Stimulated activated CD4-positive, alpha-beta T cell treated with anti-CD3 and anti-CD28 coated beads, TNF-alpha, amount 100 ng/mL, for 4 hours (primary cell): ENCODE measurements at regions not wholly inside any gene's neighbourhood (a gene's known extent, or its start where the extent isn't known, plus 50 kb on each side); places are given as distances from the start of the nearest gene placed in this dataset.
"Not testable (repeated sequence)": the region's sequence is repeated elsewhere in the genome, so short reads cannot be mapped to it uniquely, and the experiment has no call there.

ENCODE experiments used
- DNase-seq, 3 experiments: peaks; one replicate each; pipeline ENCODE4 v3.0.0-alpha.2; 2020; ENCODE audit warnings: low read depth in 3 of 3

DNA sequence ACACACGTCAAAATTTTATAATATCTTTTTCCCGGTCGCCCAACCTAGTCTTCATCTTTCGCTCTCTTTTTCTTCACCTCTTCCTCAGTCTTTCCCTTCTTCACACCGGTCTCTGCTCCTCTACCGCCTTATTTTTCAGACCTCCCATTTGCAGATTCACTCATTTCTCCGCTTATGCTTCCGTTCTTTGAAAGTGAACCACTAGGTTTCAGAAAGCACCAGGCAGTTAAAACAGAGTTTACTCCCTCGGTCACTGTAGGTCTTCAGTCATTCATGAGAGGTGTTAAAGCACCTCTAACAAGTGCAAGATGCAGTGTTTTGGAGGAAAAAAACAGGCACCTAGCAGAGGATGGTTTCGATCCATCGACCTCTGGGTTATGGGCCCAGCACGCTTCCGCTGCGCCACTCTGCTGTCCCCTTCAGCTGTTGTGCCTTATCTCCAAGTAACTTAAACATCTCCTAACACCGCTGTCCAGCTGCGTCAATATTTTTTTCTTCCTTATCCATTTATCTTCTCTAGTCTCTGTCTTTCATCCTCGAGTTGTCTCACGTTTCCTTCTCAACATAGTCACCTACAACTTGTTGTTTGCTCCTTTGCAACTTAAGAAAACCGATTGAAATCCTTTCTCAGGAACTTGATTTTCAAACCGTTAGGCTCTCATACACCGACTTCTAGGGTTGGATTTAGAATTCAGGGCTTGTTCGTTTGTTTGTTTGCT, 119.7 kb upstream of the ZNF184 start:
- peak in 1 of 3 experiments; percentile 3 for DNase-seq

DNA sequence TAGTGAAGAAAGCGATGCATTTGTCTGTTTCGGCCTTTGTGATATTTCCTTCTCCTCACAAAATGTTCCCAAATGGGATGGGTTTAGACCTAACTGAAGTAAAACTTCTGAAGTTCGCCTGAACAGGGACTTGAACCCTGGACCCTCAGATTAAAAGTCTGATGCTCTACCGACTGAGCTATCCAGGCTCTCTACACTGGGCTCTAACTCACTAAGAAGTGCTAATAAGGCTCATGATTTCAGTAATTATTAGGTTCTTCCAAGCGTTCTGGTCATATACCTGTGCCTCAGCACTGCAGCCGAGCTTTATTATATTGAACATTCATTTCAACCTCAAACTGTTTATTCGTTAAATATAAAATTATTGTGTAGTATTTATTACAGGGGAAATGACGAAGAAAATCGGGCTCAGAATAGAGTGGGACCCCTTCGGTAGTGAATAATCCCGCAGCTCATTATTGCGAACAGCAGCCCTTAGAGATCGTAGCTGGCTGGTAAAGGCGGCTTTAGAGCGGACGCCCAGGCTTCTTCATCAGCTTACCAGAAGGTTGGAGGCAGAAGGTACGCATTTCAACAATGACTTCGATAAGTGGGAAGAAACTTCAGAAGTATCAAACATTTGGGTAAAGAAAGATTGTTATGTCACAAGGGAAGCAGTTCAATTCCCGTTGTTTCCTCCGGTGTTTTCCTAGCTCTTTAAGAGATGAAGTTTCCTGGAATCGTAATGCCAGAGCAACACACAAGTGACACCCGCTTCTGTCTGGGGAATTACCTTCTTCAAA, 119.0 kb upstream of the ZNF184 start:
- no peak for DNase-seq

DNA sequence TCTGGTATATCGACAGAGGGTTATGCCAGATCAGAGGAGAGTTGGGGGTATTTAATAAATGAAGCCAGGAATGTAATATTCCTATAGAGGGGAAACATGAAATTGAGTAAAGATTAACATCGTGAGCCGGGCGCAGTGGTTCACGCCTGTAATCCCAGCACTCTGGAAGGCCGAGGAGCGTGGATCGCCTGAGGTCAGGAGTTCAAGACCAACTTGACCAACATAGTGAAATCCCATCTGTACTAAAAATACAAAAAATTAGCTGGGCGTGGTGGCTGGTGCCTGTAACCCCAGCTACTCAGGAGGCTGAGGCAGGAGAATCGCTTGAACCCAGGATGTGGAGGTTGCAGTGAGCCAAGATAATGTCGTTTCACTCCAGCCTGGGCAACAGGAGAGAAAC, 112.4 kb upstream of the ZNF184 start:
- DNase-seq: not testable (repeated sequence)

DNA sequence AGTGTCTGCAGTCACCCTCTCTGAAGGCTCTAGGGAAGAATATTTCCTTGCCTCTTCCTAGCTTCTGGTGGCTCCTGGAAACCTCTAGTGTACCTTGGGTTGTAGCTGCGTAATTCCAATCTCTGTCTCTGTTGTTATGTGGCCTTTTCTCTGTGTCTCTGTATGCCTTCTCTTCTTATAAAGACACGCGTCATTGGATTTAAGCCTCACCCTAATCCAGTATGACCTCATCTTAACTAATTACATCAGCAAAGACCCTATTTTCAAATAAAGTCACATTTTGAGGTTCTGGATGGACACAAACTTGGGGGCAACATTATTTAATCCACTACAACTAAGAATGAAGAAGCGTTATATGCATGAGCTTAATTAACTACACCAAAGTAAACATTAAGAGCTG, 111.4 kb upstream of the ZNF184 start:
- no peak for DNase-seq

DNA sequence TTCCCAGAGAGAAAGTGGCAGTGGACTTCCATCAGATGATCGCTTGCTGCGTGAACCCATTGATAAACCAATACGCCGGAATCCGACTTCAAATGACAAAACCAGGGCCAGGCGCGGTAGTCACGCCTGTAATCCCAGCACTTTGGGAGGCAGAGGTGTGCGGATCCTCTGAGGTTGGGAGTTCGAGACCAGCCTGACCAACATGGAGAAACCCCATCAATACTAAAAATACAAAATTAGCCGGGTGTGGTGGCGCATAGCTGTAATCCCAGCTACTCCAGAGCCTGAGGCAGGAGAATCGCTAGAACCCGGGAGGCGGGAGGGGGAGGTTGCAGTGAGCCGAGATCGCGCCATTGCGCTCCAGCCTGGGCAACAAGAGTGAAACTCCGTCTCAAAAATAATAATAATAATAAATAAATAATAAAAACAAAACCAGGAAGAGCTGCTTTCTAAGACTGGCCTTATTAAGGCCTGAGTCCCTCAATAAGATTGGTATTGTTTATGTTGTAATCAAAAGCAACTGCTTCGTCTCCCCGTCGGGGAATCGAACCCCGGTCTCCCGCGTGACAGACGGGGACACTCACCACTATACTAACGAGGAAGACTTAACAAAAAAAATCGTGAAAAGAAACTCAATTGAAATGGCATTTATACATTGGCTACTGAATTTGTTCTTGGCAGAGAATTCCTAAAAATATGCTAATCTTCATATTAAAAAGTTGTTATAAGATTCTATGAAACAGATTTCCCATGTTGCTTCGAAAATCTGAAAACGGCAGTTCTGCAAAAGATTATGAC, 110.2 kb upstream of the ZNF184 start:
- no peak for DNase-seq

DNA sequence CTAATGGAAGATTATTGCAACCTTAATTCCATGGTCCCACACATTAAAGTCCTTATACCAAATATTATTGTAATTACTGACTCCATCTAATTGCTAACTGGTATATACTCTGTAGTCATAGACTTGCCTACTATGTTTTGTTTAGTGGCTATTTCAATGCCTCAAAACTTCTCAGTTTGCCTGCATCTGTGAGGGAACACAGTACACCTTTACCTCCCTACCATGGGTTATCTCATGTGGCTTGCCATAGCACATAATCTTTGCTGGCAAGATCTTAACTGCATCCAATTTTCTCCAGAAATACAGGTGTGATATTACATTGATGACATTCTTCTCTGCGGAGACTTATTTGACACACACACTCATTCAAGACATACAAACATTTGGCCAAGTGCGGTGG, 107.1 kb upstream of the ZNF184 start:
- no peak for DNase-seq

DNA sequence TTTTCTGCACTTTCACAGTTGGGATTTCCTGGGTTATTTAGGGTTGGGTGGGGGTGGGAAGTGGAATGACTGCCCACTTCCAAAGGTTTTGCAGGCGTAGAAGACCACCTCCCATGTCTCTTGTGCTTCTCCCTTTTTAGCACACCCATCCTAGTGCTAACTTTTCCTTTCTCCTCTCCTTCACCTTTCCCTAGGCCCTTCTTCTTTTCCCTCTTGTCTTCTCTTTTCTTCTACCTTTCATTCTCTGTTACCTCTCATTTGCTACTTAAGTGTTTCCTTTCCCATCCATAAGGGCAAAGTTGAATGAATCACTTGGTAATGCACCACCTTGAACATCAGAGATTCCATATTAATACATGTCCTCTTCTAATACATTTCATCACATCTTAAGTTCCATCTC, 105.0 kb upstream of the ZNF184 start:
- no peak for DNase-seq

DNA sequence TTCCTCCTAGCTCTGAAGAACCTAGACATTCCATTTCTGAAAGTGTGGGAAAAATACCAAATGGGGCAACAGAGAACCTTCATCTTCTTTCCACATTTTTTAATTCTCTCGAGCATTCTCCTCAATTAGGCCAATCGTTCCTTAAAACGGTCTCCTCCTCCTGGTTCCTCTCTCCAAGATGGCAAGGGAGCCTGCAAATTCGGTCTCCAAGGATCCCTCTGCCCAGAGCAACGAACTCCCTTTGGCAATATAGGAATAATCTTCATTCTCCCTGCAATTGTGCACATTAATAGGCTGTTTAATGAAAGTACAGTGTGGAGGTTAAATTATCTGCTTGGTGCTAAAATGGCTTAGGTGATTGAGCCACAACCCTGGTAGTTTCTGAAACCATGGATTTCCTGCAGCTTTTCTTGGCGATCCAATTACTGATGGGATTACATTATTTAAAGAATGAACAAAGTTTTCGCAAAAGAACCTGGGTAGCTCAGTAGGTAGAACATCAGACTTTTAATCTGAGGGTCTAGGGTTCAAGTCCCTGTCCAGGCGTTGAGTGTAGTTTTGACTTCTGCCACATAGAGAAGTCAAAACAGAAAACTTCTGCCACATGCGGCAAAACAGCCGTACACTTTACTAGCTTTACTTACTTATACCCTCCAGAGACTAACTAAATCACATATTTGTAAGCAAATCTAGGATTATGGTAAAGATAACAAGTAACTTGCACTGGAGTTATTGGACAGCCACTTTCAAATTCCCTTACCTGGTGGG, 102.9 kb upstream of the ZNF184 start:
- DNase-seq: no peak

DNA sequence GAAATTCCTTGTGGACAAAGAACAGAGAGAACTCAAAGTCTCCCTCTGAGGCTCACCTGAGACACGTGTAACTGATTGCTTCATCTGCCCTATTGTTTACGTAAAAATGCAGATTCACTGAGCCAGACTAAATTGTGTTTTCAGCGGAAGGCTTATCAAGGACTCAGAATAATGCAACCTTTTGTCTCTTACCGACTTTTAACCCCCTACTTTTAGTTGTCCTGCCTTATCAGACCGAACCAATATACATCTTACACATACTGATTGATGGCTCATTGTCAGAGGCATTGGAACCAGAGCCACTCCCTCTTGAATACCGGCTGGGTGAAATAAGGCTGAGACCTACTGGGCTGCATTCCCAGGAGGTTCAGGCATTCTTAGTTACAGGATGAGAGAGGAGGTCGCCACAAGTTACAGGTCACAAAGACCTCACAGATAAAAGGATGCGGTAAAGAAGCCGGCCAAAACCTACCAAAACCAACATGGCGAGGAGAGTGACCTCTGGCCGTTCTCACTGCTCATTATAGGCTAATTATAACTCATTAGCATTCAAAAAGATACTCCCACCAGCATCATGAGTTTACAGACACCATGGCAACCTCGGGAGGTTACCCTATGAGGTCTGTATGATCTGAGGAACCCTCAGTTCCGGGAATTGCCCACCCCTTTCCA, 95.5 kb upstream of the ZNF184 start:
- no peak for DNase-seq

DNA sequence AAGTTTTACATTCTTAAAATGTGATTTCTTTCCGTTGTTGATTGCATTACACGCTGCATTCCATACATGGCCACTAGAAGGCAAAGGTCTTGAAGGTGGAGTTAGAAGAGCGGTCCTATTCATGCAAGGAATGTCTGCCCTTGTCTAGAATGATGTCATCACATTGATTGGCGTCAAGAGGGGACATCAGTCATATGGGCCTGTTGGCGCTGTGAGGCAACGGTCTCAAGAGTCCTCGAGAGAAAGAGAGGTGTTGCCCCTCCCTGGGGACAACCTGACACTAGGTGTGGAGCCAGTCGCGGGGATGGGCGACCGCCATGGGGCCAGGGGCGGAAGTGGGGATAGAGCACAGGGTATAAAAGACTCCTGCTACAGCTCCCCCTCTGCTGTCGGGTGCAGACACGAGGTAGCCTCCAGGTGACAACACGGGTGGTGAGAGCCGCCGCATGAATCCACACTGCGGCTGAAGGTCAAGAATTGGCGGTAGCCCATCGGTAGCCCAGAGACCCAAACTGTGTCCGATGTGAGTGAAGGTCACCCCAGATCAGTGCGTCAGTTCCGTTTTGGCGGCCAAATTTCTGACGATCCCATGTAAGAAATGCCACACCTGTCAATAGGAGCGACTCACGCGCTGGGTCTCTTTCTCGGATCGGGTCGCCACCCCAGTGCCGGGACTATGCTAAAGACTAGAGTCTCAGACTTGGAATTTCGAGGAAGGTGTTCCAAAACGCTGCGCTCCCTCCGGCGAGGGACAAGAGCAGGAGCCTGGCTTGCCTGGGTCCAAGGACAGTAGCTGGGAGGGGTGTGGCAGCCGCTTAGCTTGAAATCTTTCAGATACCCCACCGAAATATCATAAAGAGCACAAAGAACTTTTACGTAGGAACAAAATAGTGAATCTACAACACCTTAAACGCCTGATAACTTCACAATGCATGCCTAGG, 93.2 kb upstream of the ZNF184 start:
- DNase-seq: no peak

DNA sequence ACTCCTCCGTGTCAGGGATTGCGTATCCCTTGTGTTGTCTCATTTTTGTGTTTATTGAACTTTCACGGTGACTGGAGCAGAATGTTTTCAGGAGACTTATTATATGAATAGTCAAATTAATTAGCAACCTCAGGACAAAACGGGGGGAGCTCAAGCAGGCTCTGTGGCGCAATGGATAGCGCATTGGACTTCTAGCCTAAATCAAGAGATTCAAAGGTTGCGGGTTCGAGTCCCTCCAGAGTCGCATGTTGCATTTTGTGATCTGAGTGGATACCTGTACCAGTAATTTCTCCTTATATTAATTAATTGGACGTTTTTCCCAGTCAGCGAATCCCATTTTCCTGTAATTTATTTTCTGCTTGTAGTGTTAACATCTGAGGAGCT, 89.1 kb upstream of the ZNF184 start:
- DNase-seq: no peak

DNA sequence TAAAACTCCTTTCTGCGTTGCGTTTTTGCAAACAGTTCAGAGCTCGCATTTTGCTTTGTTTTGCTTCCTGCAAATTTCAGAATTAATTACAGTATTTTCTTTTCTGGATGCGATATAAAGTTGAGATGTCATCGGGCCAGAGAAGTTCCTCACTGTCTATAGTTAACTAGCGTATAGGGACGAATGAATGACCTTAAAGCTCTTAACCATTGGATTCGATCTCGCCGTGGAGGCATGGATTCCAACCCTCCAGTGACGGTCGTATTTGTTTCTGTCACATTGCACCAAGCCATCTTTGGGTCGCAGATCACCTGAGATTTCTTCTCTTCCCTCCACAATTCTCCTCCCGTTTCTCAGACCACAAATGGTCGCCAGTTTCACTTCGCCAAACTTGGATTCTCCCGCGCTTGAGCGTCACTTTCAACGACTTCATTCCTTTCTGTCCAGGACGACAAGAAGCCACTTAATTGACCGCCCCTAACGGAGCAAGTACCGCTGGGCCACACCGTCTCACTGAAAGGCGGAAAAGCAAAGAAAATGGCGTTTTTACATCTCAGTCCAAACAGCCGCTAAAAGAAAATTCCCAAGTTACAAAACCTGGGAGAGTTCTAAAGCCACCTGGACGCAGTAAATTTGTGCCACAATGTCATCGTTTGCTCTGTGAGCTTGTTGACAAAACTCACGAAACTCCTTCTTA, 85.3 kb upstream of the ZNF184 start:
- no peak for DNase-seq

DNA sequence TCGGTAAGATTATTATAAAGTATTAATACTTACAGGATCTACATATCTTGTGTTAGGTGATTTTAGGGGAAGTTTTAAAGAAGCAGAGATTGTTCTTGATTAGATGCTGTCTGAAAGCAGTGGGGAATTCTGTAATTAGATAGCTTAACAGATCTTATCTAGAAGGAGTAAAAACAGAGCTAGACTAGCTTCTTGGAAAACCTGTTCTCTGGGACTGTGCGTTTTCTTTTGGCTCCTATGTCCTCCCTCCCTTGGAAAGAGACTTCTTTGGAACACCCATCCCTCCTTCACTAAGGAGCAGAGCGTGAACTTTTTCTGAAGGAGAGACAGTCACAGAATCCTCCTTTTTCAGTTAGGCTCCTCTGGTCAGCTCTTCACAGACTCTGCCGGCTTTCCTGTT, 83.5 kb upstream of the ZNF184 start:
- no peak for DNase-seq

DNA sequence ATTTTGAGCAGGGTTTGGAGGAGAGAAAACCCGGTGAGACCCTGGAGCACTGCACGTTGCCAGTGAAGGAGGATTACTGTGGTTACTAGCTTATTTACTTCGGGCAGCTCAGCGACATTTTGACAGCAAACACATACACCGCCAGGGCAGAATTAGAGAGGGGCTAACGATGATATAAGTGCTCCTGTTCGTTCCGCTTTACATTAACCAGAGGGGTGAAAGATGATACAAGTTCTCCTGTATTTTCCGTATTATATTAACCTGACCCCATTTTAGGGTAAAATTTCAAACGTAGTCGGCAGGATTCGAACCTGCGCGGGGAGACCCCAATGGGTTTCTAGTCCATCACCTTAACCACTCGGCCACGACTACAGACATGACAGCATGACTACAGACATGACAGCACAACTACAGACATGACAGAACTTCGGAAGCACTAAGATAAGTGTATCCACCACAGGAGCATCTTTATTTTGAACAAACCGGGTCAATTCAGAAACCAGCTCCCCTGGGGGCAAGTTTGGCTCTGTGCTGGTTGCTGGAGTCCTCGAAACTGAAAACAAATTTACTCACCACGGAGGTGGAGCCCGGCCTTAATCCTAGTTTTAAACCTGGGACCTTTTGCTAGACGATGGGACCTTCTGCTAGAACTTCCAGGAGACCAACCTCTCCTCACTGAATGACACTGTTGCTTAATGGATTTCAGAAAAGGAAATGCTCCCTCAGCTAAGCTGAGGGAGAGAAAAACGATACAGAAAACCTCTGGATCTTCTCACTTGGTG, 80.4 kb upstream of the ZNF184 start:
- DNase-seq: no peak

DNA sequence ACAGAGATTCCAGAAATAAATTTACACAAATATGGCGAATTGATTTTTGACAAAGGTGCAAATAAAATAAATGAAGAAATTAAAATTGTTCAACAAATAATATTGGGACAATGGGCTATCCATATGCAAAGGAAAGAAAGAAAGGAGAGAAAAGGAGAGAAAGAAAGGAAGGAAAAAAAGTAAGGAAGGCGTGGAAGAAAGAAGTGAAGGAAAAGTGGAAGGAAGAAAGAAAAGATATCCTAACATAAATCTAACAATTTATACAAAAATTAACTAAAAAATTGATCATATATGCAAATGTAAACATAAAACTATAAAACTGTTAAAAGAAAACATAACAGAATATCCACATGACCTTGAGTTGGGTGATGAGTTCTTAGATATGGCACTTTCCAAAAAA, 78.7 kb upstream of the ZNF184 start:
- no peak for DNase-seq

DNA sequence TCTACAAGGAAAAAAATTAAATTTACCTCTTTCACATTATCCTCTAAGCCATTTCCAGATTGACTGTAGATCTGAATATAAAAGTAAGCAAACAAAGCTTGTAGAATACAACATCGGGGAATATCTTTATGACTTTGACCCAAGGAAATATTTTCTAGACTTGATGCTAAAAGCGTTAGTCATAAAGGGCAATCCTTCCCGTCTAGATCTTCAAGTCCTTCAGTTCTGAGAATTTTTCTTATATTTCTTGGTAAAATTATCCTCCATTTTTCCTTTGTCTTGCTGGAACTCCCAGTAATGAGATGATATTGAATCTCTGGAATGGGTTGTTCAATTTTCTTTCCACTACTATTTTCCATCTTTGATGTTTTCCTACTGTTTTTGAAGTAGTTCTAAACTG, 77.8 kb upstream of the ZNF184 start:
- DNase-seq: no peak

DNA sequence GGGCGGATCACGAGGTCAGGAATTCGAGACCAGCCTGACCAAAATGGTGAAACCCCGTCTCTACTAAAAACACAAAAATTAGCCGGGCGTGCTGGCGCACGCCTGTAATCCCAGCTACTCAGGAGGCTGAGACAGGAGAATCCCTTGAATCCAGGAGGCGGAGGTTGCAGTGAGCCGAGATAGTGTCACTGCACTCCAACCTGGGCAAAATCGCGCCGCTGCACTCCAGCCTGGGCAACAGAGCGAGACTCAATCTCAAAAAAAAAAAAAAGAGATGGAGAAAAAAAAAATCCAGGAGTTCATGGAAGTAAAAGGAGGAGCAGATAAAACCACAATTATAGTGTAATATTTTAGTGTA, 76.3 kb upstream of the ZNF184 start:
- DNase-seq: not testable (repeated sequence)

DNA sequence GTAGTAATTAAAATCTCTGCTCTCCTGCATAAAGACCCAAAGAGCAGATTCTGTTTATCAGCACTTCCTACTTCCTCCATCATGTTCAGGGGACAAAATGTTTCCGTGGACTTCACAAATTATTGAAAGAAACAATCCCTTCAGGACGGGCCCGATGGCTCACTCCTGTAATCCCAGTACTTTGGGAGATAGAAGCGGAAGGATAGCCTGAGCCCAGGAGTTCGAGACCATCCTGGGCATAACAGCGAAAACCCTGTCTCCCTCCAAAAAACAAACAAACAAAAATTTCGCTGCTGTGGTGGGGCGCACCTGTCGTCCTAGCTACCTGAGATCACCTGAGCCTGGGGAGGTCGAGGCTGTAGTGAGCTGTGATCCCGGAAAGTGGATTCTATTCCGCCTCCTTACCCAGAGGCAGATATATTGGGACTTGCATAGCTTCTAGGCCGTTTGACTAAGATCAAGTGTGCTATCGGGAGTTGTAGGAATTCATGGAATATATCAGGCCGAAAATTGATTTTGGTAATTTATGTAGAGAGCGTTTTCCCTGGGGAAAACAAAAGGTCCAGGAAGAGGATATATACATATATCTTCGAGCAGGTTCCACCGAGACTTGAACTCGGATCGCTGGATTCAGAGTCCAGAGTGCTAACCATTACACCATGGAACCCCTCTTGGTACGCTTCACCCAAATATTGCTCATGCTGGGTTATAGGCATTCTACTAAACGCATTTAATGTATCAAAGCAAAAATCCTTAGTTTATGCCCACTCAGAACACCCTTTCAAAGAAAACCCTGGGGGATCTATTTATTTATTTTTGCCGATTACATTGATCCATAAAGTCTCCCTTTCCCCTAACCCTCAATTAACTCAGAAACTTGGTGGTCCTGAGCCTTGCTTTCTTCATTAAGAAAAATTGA, 74.5 kb upstream of the ZNF184 start:
- no peak for DNase-seq
